ENCODE measurements at regions not wholly inside any gene's neighbourhood (a gene's known extent, or its start where the extent isn't known, plus 50 kb on each side); places are given as distances from the start of the nearest gene placed in this dataset.

- BruUV-seq (replicated peaks) = no TSS peak
- no peaks in the 10 kb centered on the region for H3K27me3 ChIP-seq (ENCODE audit: control insufficient read depth in 2 of 2, insufficient read depth in 2 of 2, low read length in 2 of 2)
- intact Hi-C loops (cut with micrococcal nuclease) (no loop called here), in situ Hi-C loops (cut with MboI) (no loop called here)
- H3K4me3 ChIP-seq = no peak overlapping the region
- CTCF ChIA-PET (ENCODE audit: low intra/inter-chr PET ratio) = no interaction called here
- FAIRE-seq = no peak
- H3K9me1 ChIP-seq (ENCODE audit: control insufficient read depth, insufficient read depth, low read length) = no peaks in the 10 kb centered on the region
- H3K4me1 ChIP-seq (replicated peaks in 1 of 2; ENCODE audit: control insufficient read depth in 2 of 2, insufficient read depth in 2 of 2, low read length in 2 of 2) = no peaks in the 10 kb centered on the region
- no peaks in the 10 kb centered on the region for H3K79me2 ChIP-seq (ENCODE audit: control insufficient read depth, insufficient read depth, low read length)
- no peak overlapping the region for H3K4me2 ChIP-seq (ENCODE audit: insufficient read depth, low read length)
- no peak for DNase-seq (ENCODE audit: extremely low read depth in 1 of 4, low spot score in 3 of 4)
- H3K27ac ChIP-seq (ENCODE audit: extremely low read depth, low read depth, low read length) = no peak overlapping the region
- POLR2A ChIA-PET = no interaction called here
- H3K9me3 ChIP-seq (replicated peaks; ENCODE audit: control insufficient read depth, insufficient read depth, low read depth, low read length) = no peaks in the 10 kb centered on the region
- no peak for TF ChIP-seq ARID2 (IDR thresholded peaks at IDR 0.05)
- no peak for TF ChIP-seq ZNF431 (CRISPR knock-in tag; IDR thresholded peaks at IDR 0.05)
- no peak for TF ChIP-seq POLR2G (IDR thresholded peaks at IDR 0.05; ENCODE audit: low read depth, low read length)
- no peak for TF ChIP-seq ERF (CRISPR knock-in tag; IDR thresholded peaks at IDR 0.05)
- TF ChIP-seq, protein P1, sequence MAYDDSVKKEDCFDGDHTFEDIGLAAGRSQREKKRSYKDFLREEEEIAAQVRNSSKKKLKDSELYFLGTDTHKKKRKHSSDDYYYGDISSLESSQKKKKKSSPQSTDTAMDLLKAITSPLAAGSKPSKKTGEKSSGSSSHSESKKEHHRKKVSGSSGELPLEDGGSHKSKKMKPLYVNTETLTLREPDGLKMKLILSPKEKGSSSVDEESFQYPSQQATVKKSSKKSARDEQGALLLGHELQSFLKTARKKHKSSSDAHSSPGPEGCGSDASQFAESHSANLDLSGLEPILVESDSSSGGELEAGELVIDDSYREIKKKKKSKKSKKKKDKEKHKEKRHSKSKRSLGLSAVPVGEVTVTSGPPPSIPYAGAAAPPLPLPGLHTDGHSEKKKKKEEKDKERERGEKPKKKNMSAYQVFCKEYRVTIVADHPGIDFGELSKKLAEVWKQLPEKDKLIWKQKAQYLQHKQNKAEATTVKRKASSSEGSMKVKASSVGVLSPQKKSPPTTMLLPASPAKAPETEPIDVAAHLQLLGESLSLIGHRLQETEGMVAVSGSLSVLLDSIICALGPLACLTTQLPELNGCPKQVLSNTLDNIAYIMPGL (CRISPR knock-in tag; IDR thresholded peaks at IDR 0.05) = no peak
- no peak for TF ChIP-seq SIX5 (IDR thresholded peaks at IDR 0.05; ENCODE audit: borderline replicate concordance in 1 of 2, insufficient read depth in 1 of 2, low read depth in 1 of 2, low read length in 2 of 2)
- no peak for TF ChIP-seq SNAPC5 (CRISPR knock-in tag; IDR thresholded peaks at IDR 0.05)
- no peak for TF ChIP-seq CBX8 (IDR thresholded peaks at IDR 0.05; ENCODE audit: borderline replicate concordance, extremely low read depth, low read depth, low read length, poor library complexity, severe bottlenecking)
- no peak for TF ChIP-seq MAFF (IDR thresholded peaks at IDR 0.05; ENCODE audit: low read length)
- TF ChIP-seq SLC30A9 (CRISPR knock-in tag; IDR thresholded peaks at IDR 0.05) = no peak
- no peak for TF ChIP-seq ZNF23 (CRISPR knock-in tag; IDR thresholded peaks at IDR 0.05)
- TF ChIP-seq HEY1 (CRISPR knock-in tag; IDR thresholded peaks at IDR 0.05; ENCODE audit: borderline replicate concordance) = no peak
- no peak for TF ChIP-seq TARDBP (IDR thresholded peaks at IDR 0.05)
- no peak for TF ChIP-seq ATF4 (CRISPR knock-in tag; IDR thresholded peaks at IDR 0.05)
- ATAC-seq = no peak
- H4K20me1 ChIP-seq (replicated peaks; ENCODE audit: control insufficient read depth, insufficient read depth, low read length) = no peaks in the 10 kb centered on the region
- 8% methylated on average over 2 of the region's 2 CpGs for WGBS (ENCODE audit: insufficient coverage, low coverage, missing lambda C conversion rate)
- H2AFZ ChIP-seq (ENCODE audit: low read depth, low read length) = no peak overlapping the region
- no peaks in the 10 kb centered on the region for H3K36me3 ChIP-seq (ENCODE audit: control insufficient read depth, insufficient read depth, low read length)
- no peak overlapping the region for H3K9ac ChIP-seq (ENCODE audit: insufficient read depth in 1 of 2, low read depth in 2 of 2, low read length in 2 of 2)
Measured at GRCh38 chr20:8952721-8953120, 116.2 kb upstream of the PLCB4 start.

All from K562 (cell line).